OCI-LY7 (cell line): ENCODE measurements at regions not wholly inside any gene's neighbourhood (a gene's known extent, or its start where the extent isn't known, plus 50 kb on each side); places are given as distances from the start of the nearest gene placed in this dataset.

Source experiments
- CTCF ChIP-seq: fragments of 200-600 bp; sonication (generic); conservative IDR thresholded peaks from 2 replicates; pipeline ENCODE4 v1.5.1; 2014; ENCODE audit warnings: mild to moderate bottlenecking, antibody characterized with exemption, low read length, moderate library complexity, mixed read lengths
- EZH2phosphoT487 ChIP-seq: fragments of 200-600 bp; sonication (generic); IDR thresholded peaks from 2 replicates; pipeline ENCODE4 v1.6.1; 2018; ENCODE audit warnings: low read depth, borderline replicate concordance, mild to moderate bottlenecking, mixed run types, antibody characterized with exemption, low read length, moderate library complexity, mixed read lengths

GRCh38 chr1:29631361-29631760 lies 395.0 kb downstream of the PTPRU start:
- TF ChIP-seq CTCF, result no peak
- no peak for TF ChIP-seq EZH2phosphoT487
